Activated gamma-delta T cell (primary cell): ENCODE measurements at regions not wholly inside any gene's neighbourhood (a gene's known extent, or its start where the extent isn't known, plus 50 kb on each side); places are given as distances from the start of the nearest gene placed in this dataset.
"Not testable (repeated sequence)": the region's sequence is repeated elsewhere in the genome, so short reads cannot be mapped to it uniquely, and the experiment has no call there.

Experiments used
- DNase-seq: peaks from one replicate; lab custom pipeline; 2025; lab: John Stamatoyannopoulos, UW

- no peak for DNase-seq
These were observed 1581.2 kb upstream of the WWC1 start for GRCh38 chr5:166710271-166710670.

- DNase-seq = no peak
These were observed 1578.8 kb upstream of the WWC1 start for GRCh38 chr5:166712447-166713185.

GRCh38 chr5:166713295-166713694 lies 1578.2 kb upstream of the WWC1 start:
- no peak for DNase-seq

GRCh38 chr5:166716856-166717492 lies 1574.5 kb upstream of the WWC1 start:
- DNase-seq = no peak

- no peak for DNase-seq
These were observed 1571.5 kb upstream of the WWC1 start for GRCh38 chr5:166719991-166720390.

GRCh38 chr5:166722939-166723338 lies 1568.5 kb upstream of the WWC1 start:
- no peak for DNase-seq

GRCh38 chr5:166724284-166724683 lies 1567.2 kb upstream of the WWC1 start:
- no peak for DNase-seq

- no peak for DNase-seq
These were observed 1565.9 kb upstream of the WWC1 start for GRCh38 chr5:166725593-166725992.

- DNase-seq = no peak
These were observed 1565.0 kb upstream of the WWC1 start for GRCh38 chr5:166726406-166726805.

GRCh38 chr5:166742951-166743350 lies 1548.5 kb upstream of the WWC1 start:
- DNase-seq = not testable (repeated sequence)

GRCh38 chr5:166746506-166746905 lies 1544.9 kb upstream of the WWC1 start:
- DNase-seq = no peak

GRCh38 chr5:166750376-166750775 lies 1541.1 kb upstream of the WWC1 start:
- no peak for DNase-seq

- DNase-seq = no peak
These were observed 1533.3 kb upstream of the WWC1 start for GRCh38 chr5:166758151-166758550.

GRCh38 chr5:166767858-166768257 lies 1523.6 kb upstream of the WWC1 start:
- no peak for DNase-seq

GRCh38 chr5:166768536-166768935 lies 1522.9 kb upstream of the WWC1 start:
- no peak for DNase-seq

GRCh38 chr5:166772770-166773169 lies 1518.7 kb upstream of the WWC1 start:
- no peak for DNase-seq

- no peak for DNase-seq
These were observed 1509.7 kb upstream of the WWC1 start for GRCh38 chr5:166781737-166782136.

GRCh38 chr5:166784545-166785078 lies 1506.8 kb upstream of the WWC1 start:
- DNase-seq = no peak

- no peak for DNase-seq
These were observed 1505.3 kb upstream of the WWC1 start for GRCh38 chr5:166786178-166786577.

- no peak for DNase-seq
These were observed 1504.6 kb upstream of the WWC1 start for GRCh38 chr5:166786889-166787288.

- DNase-seq = no peak
These were observed 1503.4 kb upstream of the WWC1 start for GRCh38 chr5:166788050-166788449.

GRCh38 chr5:166795756-166796155 lies 1495.7 kb upstream of the WWC1 start:
- DNase-seq = no peak

GRCh38 chr5:166803058-166803457 lies 1488.4 kb upstream of the WWC1 start:
- no peak for DNase-seq
